CMK (cell line): ENCODE measurements at regions not wholly inside any gene's neighbourhood (a gene's known extent, or its start where the extent isn't known, plus 50 kb on each side); places are given as distances from the start of the nearest gene placed in this dataset.

Experiments used
- DNase-seq: peaks from one replicate; pipeline ENCODE4 v3.0.0-alpha.2; 2010; ENCODE audit warnings: low read depth

DNA sequence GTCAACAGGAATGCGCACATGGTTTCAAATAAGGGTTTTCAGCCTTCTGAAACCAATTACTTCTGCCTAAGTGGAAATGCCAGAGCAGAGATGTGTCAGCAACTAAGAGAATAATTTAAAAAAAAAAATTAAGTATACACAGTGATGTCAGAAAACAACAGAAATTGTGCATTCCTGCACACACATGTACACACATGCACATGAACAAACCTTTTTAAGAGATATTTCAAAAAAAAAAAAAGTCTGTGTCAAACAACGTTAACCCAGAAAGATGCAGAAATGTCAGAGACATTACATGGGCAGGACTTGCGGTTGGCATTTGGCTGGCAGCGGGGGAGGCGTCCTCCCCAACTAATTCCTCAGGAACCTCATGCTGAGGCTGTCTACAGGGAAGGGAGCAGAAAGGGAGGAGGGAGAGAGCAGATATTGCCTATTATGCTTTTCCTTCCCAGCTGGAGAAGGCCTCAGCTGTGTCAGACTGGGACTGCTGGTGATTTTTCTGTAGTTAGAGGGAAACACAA lies 536.9 kb upstream of the WWC1 start:
- no peak for DNase-seq

DNA sequence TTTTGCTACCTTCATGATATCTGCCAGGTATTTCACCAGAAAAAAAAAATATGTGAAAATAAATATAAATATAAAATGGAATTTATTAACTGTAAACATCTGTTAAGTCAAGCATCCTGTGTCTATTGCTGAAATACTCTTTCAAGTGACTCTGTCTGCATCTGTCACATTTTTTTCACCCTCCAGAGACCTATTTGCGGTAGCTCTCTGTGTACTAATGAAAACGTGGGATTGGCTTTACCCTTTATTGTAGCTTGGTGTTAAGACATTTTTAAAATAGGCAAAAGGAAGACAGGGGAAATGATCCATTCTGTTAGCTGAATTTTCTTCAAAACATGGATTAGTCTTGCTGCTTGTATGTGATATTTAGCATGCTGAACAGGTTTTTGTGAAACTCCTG lies 536.0 kb upstream of the WWC1 start:
- DNase-seq: no peak

DNA sequence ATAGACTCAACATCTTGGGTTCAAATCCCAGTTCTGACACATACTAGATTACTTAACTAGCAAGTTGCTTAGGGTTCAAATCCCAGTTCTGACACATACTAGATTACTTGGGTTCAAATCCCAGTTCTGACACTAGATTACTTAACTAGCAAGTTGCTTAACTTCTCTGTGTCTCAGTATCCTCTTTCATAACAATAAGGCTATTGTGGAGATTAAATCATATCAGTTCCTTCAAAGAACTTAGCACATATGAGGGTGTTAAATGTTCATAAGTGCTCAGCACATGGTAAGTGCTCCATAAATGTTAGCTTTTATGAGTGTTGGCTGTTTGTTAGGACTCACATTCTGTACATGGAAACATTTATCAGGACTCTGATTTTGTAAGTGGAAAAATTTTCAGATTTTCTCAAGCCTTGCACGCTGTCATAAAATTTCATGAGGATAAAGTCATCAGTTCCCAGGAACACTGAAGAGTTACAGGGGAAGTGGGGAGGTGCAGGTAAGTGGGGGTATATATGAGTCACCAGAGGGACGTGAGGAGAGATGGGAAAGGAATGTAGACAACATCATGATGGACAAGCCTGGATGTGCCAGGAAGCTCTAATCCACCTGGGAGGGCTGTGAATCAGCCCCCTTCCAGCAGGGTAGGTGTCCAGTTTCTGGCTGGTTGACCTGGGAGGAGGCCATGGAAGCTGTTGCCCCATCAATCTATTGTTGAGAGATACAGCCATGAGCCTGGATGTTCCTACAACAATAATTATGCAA lies 532.2 kb upstream of the WWC1 start:
- DNase-seq: no peak

DNA sequence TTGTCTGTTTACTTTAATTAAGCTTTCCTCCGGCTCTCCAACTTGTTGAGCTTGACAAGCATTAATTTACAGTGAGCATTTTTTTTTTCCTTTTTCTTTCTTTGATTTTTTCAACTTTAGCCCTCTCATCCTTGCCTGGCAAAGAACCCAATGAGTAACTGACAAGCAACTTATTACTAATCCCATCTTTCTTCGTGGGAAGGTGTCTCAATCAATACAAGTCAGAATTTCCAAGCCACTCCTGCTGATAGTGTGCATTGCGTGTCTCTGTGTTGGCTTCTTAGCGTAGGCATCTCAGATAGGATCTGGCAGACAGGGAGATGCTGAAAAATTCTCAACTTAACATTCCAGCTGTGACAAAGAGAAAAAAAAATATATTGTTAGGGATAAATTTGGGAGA lies 527.7 kb upstream of the WWC1 start:
- DNase-seq: no peak

DNA sequence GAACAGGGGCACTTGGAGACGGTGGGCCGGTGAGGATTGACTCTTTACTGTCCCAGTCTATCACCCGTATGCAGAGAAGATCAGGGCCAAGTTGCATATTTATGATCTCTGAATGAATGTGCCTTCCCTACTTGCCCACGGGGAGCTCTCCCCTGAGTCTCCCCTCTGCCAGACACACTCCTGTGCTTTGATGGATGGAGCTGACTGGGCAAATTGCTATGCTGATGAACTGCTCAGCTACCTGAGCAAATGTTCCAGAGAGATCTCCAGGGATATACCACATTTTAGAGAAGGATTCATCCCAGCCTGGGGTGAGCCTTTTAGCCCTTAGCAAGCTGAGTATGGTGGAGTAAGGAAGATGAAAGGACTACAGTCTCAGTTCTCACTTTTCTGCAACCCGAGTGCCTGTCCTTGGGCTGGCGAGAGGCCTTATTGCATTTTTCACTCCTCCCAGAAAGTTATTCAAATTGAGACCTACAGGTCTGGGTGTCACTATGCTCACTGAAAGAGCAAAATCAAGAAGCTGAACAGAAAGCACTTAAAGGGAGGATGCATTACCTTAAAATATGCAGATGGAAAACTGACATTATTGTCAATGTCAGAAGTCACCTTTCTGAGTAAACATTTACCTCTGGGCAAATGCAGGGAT lies 526.7 kb upstream of the WWC1 start:
- no peak for DNase-seq

DNA sequence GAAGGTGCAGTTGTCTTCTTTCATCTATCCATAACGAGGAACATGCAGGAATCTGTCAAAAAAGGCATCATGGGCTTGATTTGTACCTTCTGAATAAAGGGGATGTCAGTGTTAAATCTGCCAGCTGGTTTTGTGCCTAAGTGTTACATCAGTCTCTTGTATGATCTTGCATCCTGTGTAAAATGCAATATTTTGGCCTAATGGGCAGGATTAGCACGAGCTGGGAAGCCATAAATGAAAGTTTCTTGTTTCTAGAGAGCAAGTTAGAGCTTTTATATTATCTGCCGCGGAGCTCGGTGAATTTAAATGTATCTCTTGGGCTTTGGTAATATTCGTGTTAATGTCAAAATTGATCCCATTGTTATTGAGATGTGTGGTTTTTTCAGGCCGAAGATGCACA lies 526.1 kb upstream of the WWC1 start:
- no peak for DNase-seq

DNA sequence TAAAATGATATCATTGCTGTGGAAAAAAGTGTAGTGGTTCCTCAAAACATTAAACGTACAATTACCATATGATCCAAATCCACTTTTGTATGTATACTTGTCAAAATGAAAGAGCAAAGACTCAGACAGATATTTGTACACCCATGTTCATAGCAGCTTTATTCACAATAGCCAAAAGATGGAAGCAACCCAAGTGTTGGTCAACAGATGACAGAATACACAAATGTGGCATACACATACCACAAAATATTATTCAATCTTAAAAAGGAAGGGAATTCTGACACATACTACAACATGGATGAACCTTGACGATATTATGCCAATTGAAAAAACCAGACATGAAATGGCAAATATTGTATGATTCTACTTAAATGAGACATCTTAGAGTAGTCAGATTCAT lies 524.5 kb upstream of the WWC1 start:
- no peak for DNase-seq

DNA sequence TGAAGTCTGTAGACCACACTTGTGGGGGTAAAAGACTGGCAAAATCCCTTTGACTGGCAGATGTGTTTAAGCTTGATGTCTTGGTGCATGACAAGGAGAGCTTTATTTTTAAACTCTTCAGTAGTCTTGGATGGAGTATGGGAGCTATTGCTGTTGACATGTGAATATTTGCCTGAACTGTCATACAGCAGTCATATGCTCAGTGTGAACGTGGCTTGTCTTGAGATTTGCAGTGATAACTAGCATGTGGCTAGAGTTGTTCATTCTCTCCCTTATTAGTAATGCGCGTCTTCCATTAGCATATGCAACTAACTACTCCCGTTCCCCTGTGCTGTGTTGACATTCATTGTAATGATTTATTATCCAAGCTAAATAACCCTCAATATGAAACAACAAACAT lies 523.6 kb upstream of the WWC1 start:
- no peak for DNase-seq

DNA sequence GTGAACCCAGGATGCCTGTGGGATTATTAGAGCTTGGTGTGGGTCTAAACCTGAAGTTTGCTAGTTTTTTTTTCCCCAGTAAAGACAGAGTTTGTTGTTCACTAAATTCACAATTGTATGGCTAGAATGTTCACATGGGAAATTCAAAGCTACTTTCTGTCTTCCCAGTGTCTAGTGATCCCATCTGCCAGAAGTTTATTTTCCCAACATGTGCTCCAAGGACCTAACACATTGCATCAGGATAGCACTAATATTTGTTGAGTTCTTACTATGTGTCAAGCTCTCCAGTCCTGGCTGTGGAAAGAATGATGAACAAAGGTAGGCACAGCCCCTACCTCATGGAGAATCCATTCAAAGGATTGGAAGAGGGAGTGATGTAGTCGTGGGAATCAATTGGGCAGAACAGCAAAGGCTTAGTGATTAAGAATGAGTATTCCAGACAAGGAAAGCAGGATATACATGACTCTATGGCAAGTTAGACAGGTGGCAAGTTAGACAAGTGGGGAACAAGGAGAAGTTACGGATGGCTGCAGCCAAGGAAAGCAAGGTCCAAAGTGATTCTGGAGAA lies 521.5 kb upstream of the WWC1 start:
- DNase-seq: no peak

DNA sequence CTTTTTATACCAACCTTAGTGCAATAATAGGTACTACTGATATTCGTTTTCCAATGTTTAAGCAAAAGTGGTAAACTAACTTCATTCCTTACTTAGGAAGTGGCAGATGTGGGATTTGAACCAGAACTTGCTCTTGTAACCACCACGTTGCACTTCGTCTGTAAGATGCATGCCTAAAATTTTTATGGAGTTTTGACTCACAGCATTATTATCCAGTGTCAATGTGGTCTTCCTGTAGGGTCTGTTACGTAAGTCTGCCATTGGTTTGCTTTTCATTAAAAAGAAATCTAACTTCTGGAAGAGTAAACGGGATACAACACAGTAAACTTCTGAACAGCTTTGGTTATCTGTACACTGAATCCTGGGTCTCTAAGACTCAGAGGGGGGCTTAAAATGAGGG lies 521.0 kb upstream of the WWC1 start:
- DNase-seq: no peak

DNA sequence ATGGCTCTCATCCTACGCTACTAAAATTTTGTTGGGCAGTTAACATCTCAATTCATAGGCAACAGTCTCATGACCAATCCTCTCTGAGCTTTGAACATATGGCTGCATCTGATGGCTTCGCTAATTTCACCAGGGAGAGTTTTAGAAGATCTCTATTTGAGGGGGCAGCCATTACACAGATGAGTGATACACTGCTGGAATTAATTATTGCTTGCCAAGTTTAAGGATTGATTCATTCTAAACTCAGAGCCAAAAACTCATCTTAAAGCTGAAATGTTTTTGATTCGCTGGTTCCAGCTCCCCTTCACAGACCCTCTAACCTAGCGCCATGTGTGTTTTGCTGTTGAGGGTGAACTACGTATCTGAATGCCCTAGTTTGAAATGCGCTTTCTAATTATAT lies 519.9 kb upstream of the WWC1 start:
- DNase-seq: no peak

DNA sequence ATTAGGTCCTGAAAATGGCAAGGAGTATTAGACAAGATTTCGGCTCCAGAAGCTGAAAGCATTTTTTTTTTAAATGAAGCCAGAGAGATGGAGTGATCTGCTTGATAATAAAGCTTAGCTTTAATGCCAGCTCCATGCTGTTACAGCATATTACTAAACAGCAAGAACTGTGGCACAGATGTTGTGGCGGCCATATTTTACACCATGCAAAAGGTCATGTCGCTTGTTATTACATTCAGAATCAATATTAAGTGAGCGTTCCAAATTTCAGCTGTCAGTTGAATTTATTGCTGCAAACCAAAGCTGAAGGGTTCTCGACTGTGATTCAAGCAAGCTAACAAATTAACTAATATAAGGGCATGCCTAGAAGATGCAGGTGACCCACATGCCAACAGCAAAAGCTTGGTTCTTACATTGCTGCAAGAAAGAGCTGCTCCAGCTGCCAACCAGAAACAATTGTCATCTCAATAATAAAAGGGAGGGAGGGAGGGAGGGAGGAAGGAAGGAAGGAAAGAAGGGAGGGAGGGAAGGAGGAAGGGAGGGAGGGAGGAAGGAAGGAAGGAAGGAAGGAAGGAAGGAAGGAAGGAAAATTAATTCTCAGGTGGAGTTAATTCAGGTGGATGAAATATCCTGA lies 517.7 kb upstream of the WWC1 start:
- no peak for DNase-seq

DNA sequence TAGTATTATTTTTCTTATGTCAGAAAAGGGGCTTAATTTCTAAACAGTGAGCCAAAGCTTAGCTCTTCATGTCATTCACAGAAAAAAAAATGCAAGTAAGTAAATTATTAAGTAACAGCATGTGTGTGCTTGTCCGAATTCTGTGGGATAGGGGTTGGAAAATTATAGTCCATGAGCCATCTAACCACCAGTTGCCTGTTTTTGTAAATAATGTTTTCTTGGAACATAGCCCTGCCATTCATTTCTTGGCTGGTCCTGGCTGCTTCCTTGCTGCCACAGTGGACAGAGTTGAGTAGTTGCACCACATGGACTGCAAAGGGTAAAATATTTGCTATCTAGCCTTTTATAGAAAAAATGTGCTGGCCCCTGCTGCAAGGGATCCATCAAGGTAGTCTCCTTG lies 513.7 kb upstream of the WWC1 start:
- DNase-seq: no peak

DNA sequence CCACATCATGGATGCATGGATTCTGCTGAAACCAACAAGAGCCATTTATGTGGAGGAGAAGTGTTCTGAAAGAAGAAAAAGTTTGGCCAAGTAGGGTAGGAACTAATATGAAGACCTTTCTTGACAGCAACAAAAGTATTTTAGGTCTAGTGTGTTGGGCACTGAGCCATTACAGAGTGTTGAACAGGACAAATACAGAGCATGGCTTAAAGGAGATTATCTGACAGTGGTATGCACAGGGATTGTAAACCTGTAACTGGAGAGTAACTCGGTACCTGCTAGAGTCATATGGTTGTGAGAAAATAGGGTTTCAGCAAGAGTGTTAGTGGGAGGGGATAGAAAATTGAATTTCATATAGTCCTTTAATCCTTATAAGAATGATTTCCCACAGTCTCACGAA lies 513.2 kb upstream of the WWC1 start:
- no peak for DNase-seq

DNA sequence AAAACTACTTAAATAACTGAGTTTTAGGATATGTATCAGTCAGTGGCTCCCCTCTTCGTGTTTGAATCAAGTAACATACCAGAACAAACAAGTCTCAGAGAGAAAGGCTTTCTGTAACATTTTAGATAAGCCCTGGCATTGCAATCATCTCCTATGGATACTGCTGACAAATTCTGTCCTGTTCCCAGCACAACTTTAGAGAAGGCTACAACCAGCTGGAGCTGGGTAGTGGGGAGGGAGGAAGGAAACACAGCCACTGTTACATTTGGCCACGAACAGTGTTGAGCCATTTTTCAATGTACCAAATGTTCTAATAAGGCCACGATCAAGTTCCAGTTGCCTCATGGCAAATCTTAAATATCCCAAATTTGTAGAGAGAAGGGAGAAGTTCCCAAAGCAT lies 511.8 kb upstream of the WWC1 start:
- DNase-seq: no peak

DNA sequence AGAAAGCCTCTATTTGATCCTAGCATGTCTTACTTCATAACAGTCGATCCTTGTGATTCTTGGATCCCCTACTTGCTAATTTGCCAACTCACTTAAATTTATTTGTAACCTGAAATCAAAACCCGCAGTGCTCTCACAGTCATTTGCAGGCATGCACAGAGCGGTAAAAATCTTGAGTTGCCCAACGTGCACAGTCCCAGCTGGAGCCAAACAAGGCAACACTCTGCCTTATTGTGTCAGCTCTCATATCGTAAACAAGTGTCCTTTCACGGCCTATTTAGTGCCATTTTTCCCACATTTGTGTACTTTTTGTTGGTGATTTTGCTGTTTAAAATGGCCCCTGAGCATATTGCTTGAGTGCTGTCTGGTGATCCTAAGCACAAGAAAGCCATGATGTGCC lies 511.3 kb upstream of the WWC1 start:
- DNase-seq: no peak

DNA sequence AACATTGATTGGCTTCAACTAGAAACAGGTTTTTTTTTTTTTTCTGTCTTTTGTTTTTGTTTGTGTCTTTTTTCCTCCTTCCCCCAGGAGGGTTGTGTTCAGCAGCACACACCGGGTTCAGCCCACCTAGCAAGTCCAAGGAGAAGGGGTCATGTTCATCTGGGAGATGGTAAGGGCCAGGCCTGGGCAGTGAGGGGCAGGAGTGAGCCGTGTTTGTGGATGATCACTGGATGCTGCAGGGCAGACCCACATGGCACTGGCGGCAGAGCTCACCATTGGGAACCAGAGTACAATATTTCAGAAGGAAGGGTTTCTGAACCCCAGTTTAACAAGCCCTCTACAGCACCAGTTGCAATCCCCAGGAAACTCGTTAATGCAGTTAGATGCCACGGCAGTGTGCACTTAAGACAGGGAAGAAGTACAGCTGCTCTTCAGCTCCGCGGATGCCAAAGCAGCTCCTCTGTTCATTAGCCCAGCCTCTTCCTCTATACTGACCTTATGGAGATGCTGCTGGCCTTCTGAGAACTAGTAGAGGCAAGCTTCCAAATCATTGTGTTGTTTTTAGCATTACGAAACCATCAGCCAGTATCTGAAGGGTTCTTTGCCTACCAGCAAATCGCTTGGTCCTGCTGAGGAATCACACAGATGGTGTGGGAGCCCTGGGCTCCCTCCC lies 508.2 kb upstream of the WWC1 start:
- no peak for DNase-seq

DNA sequence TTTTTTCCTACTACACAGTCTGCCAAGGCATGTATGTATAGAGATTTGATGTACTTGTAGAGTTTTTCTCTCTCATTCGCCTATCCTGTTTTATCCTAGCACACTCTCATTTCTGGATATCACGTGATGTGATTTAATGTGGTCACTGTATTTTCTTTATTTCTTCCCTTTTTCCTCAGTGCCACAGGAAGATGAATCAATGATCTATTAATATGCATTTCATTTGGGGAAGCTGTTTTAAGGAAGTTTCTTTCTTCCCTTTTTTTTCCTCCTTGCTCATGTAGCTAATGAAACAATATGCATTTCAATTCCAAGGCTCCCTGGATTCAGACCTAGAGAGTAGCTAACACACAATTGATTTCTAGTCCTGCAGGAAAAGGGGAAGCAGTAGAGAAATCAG lies 506.3 kb upstream of the WWC1 start:
- DNase-seq: no peak

DNA sequence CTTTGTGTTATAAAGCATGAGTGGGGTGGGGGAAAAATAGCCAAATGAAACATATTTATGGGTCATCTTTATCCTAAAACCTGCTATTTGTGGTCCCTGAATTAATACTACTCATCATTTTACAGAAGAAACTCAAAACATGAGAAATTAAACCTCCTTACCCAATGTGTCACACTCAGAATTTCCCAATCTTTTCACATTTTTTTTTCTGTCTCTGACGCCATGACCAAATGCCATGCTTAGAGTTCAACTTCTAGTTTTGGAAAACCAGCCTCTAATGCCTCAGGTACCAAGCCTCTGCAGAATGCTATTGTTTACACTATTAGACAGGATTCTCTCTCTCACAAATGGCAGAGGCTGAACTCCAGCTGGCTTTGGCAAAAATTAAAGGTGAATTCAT lies 505.5 kb upstream of the WWC1 start:
- no peak for DNase-seq

DNA sequence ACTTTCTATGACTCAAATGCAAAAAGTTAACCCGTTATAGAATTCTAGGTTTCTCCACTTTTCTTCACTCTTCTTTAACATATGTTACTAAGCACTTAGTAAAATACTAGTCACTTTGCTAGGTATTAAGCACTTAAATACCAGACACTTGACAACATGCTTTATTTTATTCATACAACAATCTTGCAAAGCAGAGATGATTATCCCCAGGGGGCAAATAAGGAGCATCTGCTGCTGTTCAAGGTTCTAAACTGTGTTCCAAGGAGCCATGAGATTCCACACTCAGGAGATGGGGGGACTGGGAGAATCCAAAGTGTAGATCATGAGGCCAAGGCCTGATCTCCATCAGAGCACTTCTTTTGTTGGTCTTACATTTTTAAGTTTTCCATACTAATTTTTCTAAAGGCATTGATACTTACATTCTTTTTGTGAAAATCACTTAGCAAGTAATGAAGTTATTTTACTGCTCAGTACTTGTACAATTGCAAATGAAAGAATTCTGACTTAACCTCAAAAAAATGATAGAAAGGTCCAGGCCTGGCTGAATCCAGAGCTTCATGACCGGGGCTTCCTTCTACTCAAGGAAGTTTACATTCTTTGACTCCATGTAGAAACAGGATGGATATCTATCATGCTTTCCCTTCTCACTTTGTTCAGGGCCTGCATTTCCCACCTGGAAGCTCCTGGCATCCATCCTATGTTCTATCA lies 504.4 kb upstream of the WWC1 start:
- no peak for DNase-seq

DNA sequence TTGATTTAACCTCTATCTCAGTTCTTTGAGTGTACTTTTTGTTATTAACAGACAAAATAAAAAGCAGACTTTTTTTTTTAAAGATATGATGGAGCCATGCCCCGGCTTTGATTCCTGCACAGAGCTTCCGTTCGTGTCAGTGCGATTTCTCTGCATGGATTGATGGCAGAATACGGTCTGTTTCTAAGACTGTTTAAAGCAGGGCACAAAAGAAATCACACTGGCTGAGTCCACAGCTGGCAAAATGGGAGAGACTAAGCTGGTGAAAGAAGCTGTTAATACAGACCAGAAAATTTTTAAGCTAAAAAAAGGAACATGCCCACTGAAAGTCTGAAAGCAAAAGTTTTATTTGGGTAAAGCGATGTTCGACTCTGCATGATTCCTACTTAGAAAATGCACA lies 501.4 kb upstream of the WWC1 start:
- DNase-seq: no peak
